NCI-H446 treated with DMSO at 0.1 percent for 48 hours (cell line): ENCODE measurements at regions not wholly inside any gene's neighbourhood (a gene's known extent, or its start where the extent isn't known, plus 50 kb on each side); places are given as distances from the start of the nearest gene placed in this dataset.
"Not testable (repeated sequence)": the region's sequence is repeated elsewhere in the genome, so short reads cannot be mapped to it uniquely, and the experiment has no call there.

ENCODE experiments used
- DNase-seq: peaks from one replicate; lab custom pipeline; 2025; lab: John Stamatoyannopoulos, UW

GRCh38 chr2:3899536-3900155, 196.3 kb downstream of the DCDC2C start:
- no peak for DNase-seq

DNA sequence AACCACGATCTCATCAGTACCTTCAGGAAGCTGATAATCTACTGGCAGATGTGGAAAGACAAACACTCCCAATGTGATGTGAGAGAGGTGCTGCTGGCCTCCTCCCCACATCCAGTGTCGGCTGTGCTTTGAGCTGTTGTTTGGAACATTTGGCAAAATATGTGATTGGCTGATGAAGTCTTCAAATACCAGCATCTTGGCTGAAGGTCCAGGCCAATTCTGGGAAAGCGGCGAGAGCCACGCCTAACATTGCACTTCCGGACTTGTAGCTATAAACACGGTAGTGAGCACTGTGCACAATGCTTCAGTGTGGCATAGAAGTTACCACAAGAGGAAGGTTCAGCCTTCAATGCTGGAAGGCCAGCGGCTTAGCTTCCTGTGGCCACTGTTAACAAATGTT, 198.8 kb downstream of the DCDC2C start:
- no peak for DNase-seq

DNA sequence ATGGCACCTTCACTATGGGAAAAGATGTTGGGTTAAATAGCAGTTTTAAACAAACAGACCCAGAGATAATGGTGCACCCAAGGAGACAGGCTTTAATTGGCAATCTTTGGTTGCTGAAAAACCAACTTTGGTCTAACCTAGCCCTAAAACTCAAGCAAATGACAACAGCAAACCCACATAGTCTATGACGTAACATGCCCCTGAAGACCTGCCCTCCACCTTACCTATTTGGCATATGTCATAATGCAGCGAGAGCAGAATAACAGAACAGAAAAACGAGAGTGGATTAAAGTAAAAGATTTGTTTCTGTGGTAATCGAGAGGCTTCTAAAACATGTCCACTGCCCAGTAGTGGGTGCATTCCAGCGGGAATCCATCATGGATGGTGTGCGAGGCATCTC, 200.7 kb downstream of the DCDC2C start:
- DNase-seq: no peak

- DNase-seq: not testable (repeated sequence)
Observed at GRCh38 chr2:3908498-3908897, 205.1 kb downstream of the DCDC2C start.

- DNase-seq: no peak
Observed at GRCh38 chr2:3911882-3912455, 208.6 kb downstream of the DCDC2C start.

DNA sequence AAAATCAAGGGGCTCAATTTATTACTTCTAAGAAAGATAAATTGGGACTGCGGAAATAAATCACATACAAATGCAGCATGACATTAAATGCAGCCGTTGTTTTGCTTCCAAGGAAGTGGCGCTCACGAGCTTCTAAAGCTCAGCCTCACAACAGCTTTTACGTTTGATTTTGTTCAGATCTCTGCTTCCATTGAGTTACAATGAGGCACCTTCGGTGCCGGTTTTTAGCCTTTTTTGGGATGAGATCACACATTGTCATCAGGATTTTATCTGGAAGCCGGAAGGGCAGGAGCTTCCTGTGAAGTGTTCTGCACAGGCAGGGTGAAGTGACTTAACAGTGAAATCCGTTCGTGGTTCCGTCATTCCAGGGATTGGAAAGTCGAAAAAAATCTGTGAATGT, 209.8 kb downstream of the DCDC2C start:
- DNase-seq: no peak

- no peak for DNase-seq
Observed at GRCh38 chr2:3914241-3914640, 210.9 kb downstream of the DCDC2C start.

GRCh38 chr2:3927031-3927430, 223.7 kb downstream of the DCDC2C start:
- no peak for DNase-seq

DNA sequence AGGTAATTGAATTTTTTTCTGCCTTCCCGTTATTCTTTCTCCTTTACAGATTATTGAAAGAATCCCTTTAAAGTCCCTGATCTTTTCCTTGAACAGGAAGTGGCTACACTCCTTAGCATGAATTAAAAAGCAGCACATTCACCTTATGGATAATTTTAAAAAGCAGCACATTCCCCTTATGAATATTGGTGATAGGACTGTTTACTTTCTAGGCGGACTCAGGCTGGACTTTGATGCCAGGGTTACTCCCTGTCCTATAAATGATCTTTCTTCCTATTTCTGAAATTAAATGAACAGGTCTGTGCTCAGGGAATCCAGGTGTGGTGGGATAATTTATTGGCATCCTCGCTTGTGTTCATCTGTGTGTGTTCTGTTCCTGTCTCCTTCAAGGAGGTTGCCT, 226.0 kb downstream of the DCDC2C start:
- DNase-seq: no peak

- no peak for DNase-seq
Observed at GRCh38 chr2:3930246-3930645, 226.9 kb downstream of the DCDC2C start.

DNA sequence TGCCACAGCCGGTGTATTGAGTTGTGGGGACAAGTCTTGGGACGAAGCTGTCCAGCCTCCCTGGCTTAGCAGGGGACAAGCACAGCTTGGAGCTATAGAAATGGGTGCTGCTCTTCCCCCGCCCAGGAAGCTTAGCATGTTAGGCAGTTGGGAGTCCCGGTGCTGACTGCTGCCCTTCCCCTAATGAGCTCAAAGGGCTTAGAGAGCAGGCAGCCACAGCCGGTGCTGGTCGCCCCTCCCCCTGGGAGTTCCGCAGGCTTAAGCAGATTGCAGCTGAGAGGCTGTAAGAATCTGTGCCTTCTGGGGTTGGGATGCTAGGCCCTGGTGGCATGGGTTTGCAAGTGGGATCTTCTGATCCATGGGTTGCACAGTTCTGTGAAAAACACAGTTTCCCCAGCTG, 237.3 kb downstream of the DCDC2C start:
- DNase-seq: no peak

DNA sequence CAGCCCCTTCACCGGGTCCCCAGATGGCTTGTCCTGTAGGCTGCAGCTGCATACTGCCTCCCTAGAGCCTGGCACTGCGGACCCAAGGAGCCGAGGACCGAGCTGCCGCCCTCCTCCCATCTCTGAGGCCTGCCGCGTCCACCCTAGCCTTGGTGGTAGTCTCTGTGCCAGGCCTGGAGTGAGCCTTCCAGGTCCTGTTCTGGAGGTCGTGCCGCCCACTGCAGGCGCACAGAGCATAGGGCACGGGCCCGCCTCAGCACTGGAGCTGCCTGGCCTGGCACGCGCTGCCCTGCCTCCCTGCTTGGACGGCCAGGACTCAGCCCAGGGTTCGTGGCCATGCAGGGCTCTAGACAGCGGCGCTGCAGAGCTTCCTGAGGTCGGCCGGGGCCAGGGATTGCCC, 239.5 kb downstream of the DCDC2C start:
- no peak for DNase-seq

DNA sequence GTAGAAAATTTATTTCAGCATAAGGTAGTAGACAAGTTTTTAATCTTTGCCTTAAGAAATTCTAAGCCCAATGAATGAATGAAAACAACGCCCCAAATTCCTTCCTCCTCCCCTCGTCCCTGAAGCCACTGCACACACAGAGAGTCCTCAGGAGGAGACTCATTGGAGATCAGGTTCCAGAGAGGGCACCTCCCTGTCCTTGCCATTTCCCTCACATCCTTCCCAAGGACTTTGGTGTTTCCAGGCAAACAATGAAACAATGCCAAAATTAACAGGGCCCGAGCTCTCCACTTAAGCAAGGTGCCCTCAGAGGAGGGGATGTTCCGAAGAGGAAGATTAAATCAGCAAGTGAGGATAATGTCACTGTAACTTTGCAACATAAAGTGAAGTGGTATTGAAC, 240.7 kb downstream of the DCDC2C start:
- no peak for DNase-seq

- DNase-seq: no peak
Observed at GRCh38 chr2:3944841-3945240, 241.5 kb downstream of the DCDC2C start.

DNA sequence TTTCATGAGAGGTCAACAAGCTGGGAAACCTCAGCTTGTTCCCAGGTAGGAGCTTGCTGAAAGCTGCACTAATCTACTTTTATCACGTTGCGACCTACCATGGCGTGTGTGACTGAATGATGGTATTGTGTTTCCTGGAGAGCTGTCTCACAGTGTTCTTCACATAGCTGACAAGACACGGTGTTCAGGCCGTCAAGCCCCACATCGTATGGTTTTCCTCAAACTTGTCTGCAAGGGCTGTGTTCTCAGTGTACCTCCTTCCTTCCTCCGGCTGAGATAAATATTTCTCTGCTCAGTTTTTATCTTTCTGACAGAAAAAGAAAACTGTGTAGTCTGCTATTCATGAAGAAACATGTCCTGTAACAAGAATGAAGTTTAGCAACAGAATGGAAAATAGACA, 244.8 kb downstream of the DCDC2C start:
- no peak for DNase-seq

DNA sequence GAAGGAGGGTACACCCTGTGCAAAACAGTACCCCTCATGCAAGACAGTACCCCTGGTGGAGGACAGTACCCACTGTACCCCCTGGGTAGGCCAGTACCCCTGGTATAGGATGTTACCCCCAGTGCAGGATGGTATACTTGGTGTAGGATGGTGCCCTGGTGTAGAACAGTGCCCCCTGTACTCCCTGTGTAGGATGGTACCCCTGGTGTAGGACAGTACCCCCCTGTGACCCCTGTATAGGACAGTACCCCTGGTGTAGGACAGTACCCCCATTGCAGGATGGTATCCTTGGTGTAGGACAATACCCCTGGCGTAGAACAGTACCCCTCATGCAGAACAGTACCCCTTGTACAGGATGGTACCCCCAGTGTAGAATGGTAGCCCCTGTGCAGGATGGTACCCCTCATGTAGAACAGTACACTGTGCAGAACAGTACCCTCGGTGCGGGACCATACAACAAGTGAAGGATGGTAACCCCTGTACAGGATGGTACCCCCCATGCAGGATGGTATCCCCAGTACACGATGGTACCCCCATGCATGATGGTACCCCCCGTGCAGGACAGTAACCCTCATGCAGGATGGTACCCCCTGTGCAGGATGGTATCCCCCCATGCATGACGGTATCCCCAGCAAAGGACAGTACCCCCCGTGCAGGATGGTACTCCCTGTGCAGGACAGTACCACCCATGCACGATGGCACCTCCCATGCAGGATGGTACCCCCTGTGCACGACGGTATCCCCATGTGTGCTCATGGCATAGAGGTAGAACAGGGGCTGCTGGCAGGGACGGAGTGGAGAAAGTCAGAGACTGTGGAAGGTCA, 248.0 kb downstream of the DCDC2C start:
- DNase-seq: no peak

DNA sequence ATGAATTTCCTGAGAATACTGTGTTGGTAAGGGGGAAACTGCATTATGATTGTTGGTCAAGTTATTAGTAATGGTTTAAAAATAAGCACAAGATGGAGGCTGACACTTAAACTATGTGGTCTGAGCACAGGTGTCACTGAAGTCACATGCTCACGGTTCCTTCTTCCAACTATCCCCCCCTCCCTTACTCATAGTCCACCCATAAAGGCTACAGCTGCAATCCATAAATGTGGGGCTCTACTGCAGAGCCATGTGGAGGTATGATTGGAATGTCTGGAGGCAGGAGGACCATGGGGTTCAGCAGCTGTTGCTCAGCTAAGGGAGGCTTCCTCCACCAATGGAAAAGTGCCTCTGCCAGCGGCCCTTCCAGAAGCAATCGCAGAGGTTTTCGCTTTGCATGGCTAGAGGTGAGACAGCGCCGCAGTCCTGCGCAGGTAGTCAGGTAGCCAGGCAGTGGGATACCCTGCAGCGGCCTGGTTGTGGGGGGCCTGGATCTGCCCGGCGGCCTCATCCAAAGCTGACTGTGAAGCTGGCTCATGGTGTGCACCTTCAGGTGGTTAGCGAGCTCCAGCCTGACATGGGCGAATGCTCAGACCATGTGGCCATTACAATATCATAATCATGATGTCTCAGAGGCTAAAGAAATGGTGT, 249.6 kb downstream of the DCDC2C start:
- no peak for DNase-seq

DNA sequence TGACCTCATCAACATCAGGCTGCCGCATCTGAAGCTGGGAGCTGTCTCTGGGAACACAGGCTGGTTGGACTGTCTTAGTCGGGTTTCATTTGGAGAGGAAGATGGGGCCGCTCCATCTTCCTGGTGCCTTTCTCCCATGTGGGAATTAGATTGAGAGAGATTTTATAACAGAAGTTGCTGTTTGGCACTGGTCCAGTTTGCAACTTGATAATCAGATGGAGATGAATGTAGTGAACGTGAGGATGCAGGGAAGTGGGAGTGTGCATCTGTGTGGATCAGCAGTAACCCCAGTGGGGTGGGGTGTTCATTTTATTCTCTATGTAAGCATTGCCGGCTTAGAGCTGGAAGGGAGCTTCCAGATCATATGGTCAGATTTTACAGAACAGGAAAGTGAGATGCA, 250.9 kb downstream of the DCDC2C start:
- no peak for DNase-seq

DNA sequence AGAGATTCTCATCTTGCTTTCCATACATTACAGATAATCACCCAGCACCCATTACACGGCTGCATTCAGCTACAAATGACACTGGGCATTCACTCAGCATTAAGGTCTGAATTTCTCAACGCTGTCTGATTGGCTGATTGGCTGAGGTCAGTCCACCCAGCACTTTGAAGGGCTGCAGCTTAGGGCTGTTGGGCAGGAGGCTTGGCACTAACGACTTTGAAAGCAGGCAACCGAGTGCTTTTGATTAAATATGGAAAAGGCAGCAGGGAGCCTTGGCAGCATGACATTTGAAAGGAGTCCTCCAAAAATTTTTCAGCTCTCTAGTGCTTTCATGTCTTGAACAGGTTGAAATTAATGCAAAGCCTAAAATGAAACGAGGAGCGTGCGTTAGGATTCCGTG, 253.0 kb downstream of the DCDC2C start:
- no peak for DNase-seq

DNA sequence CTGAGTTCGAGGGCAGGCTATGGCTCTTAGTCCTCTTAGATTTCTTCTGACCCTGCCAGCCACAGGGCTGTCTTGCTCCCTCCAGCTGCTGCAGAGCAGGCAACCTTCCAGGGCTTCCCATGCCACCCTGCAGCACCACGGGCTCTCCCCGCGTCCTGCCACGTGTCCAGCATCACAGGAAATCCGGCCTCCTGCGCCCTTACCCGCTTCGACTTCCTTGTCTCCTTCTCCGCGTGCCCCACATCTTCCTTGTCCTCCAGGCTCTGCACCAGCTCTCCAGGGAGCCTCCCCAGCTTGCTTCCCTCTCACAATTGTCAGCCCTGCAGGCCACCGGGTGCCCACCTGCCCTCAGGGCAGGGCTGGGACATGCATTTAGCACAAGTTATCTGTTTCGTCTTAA, 253.5 kb downstream of the DCDC2C start:
- DNase-seq: no peak

DNA sequence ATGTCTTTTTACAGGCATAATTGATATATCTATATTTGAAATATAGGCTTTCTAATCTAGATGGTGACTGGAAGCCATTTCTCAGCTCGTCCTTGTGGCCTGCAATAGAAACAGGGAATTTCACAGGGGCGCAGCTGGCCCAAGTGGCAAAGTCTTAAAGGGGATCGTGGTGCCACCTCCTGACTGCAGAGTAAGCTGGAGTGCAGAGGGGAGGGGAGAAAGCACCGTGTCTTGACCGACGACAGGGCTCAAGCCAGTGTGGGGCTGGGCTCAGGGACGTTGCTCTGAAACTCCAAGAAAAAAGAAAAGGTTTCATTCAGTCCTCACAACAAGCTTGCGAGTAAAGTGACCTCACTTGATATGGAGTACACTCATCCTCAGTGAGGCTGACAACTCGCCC, 255.1 kb downstream of the DCDC2C start:
- no peak for DNase-seq

DNA sequence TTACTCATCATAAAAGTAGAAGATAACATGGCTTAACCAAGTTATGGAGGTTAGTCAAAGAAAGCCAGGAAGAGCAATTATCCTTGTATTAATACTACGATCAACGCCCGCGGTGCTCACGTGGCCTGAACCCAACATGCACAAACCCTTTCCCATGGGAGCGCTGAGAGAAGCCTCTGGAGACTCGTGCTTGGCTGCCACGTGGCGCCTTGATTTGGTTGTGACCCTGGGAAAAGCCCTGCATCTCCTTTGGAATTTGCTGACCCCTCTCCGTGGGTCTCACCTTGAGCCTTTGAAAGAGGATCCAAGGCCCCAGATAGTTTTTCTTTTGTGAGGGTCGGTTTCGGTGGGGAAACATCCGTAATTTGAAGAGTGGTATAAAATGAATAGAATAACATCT, 255.6 kb downstream of the DCDC2C start:
- DNase-seq: no peak

- no peak for DNase-seq
Observed at GRCh38 chr2:3959372-3959771, 256.0 kb downstream of the DCDC2C start.
